ENCODE measurements at regions not wholly inside any gene's neighbourhood (a gene's known extent, or its start where the extent isn't known, plus 50 kb on each side); places are given as distances from the start of the nearest gene placed in this dataset.

- no peak for TF ChIP-seq KDM4A (IDR thresholded peaks at IDR 0.05; ENCODE audit: low read depth, low read length, severe bottlenecking)
Measured at GRCh38 chr15:39369768-39370167, 211.1 kb upstream of the THBS1 start (continued).
